ENCODE measurements at regions not wholly inside any gene's neighbourhood (a gene's known extent, or its start where the extent isn't known, plus 50 kb on each side); places are given as distances from the start of the nearest gene placed in this dataset.

DNA sequence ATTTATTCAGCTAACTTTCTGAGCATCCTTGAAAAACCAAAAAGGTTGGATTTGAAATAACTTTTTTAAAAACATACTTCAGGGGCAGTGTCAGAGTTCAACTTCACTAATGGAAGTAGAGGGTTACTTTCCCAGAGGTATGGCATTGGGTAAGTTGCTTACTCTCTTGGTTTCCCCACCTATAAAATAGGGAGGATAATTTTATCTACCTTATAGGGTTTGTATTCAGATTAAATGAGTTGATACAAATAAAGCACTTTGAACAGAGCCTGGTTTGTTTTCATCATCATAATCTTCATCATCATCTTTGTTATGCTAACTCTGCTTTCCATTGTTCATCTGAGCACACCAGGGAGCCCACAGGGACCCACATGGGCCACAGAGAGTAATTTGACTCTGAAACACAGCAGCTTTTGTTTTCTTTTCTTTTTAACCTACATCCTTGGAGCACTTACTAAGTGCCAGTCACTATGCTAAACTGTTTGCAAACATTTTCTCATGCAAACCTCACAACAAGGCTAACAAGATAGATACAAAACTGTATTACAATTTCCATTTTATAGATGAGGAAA lies 179.1 kb upstream of the SLC24A2 start:
- Histone ChIP-seq H3K36me3 (ENCODE audit: control insufficient read depth, insufficient read depth, low read length) (no peaks in the 10 kb centered on the region), H3K9me3 (replicated peaks; ENCODE audit: control insufficient read depth, insufficient read depth, low read depth, low read length) (no peaks in the 10 kb centered on the region), H3K4me3 (no peak overlapping the region), H3K4me1 (replicated peaks in 1 of 2; ENCODE audit: control insufficient read depth in 2 of 2, insufficient read depth in 2 of 2, low read length in 2 of 2) (no peaks in the 10 kb centered on the region), H3K27me3 (ENCODE audit: control insufficient read depth in 2 of 2, insufficient read depth in 2 of 2, low read length in 2 of 2) (no peaks in the 10 kb centered on the region), H3K27ac (ENCODE audit: extremely low read depth, low read depth, low read length) (no peak overlapping the region), H4K20me1 (replicated peaks; ENCODE audit: control insufficient read depth, insufficient read depth, low read length) (no peaks in the 10 kb centered on the region), H3K9ac (ENCODE audit: insufficient read depth in 1 of 2, low read depth in 2 of 2, low read length in 2 of 2) (no peak overlapping the region), H2AFZ (ENCODE audit: low read depth, low read length) (no peak overlapping the region), H3K79me2 (ENCODE audit: control insufficient read depth, insufficient read depth, low read length) (no peaks in the 10 kb centered on the region), H3K4me2 (ENCODE audit: insufficient read depth, low read length) (no peak overlapping the region), H3K9me1 (ENCODE audit: control insufficient read depth, insufficient read depth, low read length) (no peaks in the 10 kb centered on the region)
- DNase-seq (ENCODE audit: extremely low read depth in 1 of 4, low spot score in 3 of 4) (no peak), ATAC-seq (no peak), FAIRE-seq (no peak)
- CTCF ChIA-PET (ENCODE audit: low intra/inter-chr PET ratio), result no interaction called here
- BruUV-seq (replicated peaks), result no TSS peak
- intact Hi-C loops (cut with micrococcal nuclease) (no loop called here), in situ Hi-C loops (cut with MboI) (no loop called here)
- POLR2A ChIA-PET, result no interaction called here
- no peak for TF ChIP-seq ZZZ3 (IDR thresholded peaks at IDR 0.05)
- TF ChIP-seq, protein P1, sequence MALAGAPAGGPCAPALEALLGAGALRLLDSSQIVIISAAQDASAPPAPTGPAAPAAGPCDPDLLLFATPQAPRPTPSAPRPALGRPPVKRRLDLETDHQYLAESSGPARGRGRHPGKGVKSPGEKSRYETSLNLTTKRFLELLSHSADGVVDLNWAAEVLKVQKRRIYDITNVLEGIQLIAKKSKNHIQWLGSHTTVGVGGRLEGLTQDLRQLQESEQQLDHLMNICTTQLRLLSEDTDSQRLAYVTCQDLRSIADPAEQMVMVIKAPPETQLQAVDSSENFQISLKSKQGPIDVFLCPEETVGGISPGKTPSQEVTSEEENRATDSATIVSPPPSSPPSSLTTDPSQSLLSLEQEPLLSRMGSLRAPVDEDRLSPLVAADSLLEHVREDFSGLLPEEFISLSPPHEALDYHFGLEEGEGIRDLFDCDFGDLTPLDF (CRISPR knock-in tag; IDR thresholded peaks at IDR 0.05), result no peak
- TF ChIP-seq CBX3 (IDR thresholded peaks at IDR 0.05; ENCODE audit: borderline replicate concordance in 1 of 2, low read length in 2 of 2), result no peak
- no peak for TF ChIP-seq ZNF79 (CRISPR knock-in tag; IDR thresholded peaks at IDR 0.05; ENCODE audit: low read depth)

DNA sequence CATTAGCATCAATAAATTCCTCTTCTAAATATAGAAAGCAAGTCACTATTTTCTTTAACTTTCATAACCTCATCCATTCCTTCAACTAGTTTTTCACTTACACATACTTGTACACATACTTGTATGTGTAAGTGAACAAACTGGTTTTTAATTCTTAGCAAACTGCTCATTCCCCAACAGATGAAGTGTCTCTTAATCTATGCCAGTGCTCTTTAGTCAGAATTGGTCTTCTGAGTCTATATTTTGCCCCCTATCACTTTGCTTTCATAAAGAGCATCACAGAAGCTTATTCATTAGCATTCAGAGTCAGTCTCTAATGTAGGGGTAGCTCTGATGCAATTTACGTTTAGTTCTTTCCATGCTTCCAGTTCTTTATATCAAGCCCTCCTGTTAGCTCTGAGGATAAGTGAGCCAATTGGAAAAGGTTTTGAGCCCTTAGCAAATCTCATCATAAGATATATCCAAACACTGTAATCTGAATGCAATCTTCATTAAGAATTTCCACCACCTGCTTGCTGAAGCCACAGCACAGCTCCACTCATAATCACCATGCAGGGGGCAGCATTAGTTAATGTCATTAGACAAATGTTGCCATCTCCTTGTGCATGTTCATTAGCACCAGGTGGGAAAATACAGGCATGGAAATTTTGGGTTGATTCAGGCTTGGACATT lies 178.5 kb upstream of the SLC24A2 start:
- H3K36me3 ChIP-seq (ENCODE audit: control insufficient read depth, insufficient read depth, low read length), result no peaks in the 10 kb centered on the region
- no peak overlapping the region for H3K27ac ChIP-seq (ENCODE audit: extremely low read depth, low read depth, low read length)
- H3K4me2 ChIP-seq (ENCODE audit: insufficient read depth, low read length), result no peak overlapping the region
- 0% methylated on average over 1 of the region's 1 CpG for WGBS (ENCODE audit: insufficient coverage, low coverage, missing lambda C conversion rate)
- CTCF ChIA-PET (ENCODE audit: low intra/inter-chr PET ratio), result no interaction called here
- FAIRE-seq, result no peak
- no TSS peak for BruUV-seq (replicated peaks)
- ATAC-seq, result no peak
- H3K79me2 ChIP-seq (ENCODE audit: control insufficient read depth, insufficient read depth, low read length), result no peaks in the 10 kb centered on the region
- H3K4me1 ChIP-seq (replicated peaks in 1 of 2; ENCODE audit: control insufficient read depth in 2 of 2, insufficient read depth in 2 of 2, low read length in 2 of 2), result no peaks in the 10 kb centered on the region
- no peak overlapping the region for H3K9ac ChIP-seq (ENCODE audit: insufficient read depth in 1 of 2, low read depth in 2 of 2, low read length in 2 of 2)
- DNase-seq (ENCODE audit: extremely low read depth in 1 of 4, low spot score in 3 of 4), result no peak
- intact Hi-C loops (cut with micrococcal nuclease), result no loop called here
- in situ Hi-C loops (cut with MboI), result no loop called here
- POLR2A ChIA-PET, result no interaction called here
- H3K27me3 ChIP-seq (ENCODE audit: control insufficient read depth in 2 of 2, insufficient read depth in 2 of 2, low read length in 2 of 2), result no peaks in the 10 kb centered on the region
- H3K4me3 ChIP-seq, result no peak overlapping the region
- H3K9me3 ChIP-seq (replicated peaks; ENCODE audit: control insufficient read depth, insufficient read depth, low read depth, low read length), result no peaks in the 10 kb centered on the region
- H4K20me1 ChIP-seq (replicated peaks; ENCODE audit: control insufficient read depth, insufficient read depth, low read length), result no peaks in the 10 kb centered on the region
- H3K9me1 ChIP-seq (ENCODE audit: control insufficient read depth, insufficient read depth, low read length), result no peaks in the 10 kb centered on the region
- H2AFZ ChIP-seq (ENCODE audit: low read depth, low read length), result no peak overlapping the region
- no peak for TF ChIP-seq HSF4 (CRISPR knock-in tag; IDR thresholded peaks at IDR 0.05; ENCODE audit: borderline replicate concordance)
- no peak for TF ChIP-seq TAL1 (IDR thresholded peaks at IDR 0.05)
- TF ChIP-seq MIER1 (IDR thresholded peaks at IDR 0.05; ENCODE audit: low read depth), result no peak
- TF ChIP-seq, protein P2, sequence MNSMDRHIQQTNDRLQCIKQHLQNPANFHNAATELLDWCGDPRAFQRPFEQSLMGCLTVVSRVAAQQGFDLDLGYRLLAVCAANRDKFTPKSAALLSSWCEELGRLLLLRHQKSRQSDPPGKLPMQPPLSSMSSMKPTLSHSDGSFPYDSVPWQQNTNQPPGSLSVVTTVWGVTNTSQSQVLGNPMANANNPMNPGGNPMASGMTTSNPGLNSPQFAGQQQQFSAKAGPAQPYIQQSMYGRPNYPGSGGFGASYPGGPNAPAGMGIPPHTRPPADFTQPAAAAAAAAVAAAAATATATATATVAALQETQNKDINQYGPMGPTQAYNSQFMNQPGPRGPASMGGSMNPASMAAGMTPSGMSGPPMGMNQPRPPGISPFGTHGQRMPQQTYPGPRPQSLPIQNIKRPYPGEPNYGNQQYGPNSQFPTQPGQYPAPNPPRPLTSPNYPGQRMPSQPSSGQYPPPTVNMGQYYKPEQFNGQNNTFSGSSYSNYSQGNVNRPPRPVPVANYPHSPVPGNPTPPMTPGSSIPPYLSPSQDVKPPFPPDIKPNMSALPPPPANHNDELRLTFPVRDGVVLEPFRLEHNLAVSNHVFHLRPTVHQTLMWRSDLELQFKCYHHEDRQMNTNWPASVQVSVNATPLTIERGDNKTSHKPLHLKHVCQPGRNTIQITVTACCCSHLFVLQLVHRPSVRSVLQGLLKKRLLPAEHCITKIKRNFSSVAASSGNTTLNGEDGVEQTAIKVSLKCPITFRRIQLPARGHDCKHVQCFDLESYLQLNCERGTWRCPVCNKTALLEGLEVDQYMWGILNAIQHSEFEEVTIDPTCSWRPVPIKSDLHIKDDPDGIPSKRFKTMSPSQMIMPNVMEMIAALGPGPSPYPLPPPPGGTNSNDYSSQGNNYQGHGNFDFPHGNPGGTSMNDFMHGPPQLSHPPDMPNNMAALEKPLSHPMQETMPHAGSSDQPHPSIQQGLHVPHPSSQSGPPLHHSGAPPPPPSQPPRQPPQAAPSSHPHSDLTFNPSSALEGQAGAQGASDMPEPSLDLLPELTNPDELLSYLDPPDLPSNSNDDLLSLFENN (IDR thresholded peaks at IDR 0.05; ENCODE audit: low read depth in 2 of 2, low read length in 2 of 2), result no peak
- TF ChIP-seq PML (IDR thresholded peaks at IDR 0.05; ENCODE audit: low read length), result no peak
- TF ChIP-seq, protein P3, sequence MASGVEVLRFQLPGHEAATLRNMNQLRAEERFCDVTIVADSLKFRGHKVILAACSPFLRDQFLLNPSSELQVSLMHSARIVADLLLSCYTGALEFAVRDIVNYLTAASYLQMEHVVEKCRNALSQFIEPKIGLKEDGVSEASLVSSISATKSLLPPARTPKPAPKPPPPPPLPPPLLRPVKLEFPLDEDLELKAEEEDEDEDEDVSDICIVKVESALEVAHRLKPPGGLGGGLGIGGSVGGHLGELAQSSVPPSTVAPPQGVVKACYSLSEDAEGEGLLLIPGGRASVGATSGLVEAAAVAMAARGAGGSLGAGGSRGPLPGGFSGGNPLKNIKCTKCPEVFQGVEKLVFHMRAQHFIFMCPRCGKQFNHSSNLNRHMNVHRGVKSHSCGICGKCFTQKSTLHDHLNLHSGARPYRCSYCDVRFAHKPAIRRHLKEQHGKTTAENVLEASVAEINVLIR (CRISPR knock-in tag; IDR thresholded peaks at IDR 0.05), result no peak
- no peak for TF ChIP-seq POLR2A (conservative IDR thresholded peaks at IDR 0.05)
